ENCODE measurements at regions not wholly inside any gene's neighbourhood (a gene's known extent, or its start where the extent isn't known, plus 50 kb on each side); places are given as distances from the start of the nearest gene placed in this dataset.
A peak's percentile ranks its signal among the peaks of the same experiment; 100 is the strongest.

GRCh38 chr5:117041926-117042595 is 467.4 kb upstream of the SEMA6A start:
- no peak overlapping the region for H3K18ac ChIP-seq (ENCODE audit: insufficient read length, low read depth, low read length)

More at GRCh38 chr5:117041926-117042595, 467.4 kb upstream of the SEMA6A start:
- H3K79me2 ChIP-seq (ENCODE audit: insufficient read depth, low read length) = no peaks in the 10 kb centered on the region
- peaks cover 8% of the 10 kb centered on the region; the same call in 1 of the 2 replicates for H3K4me1 ChIP-seq (ENCODE audit: insufficient read depth, low read length)
- no peaks in the 10 kb centered on the region for H3K27me3 Mint-ChIP-seq (ENCODE audit: low read depth)
- H4K20me1 ChIP-seq (ENCODE audit: control insufficient read depth, insufficient read depth, insufficient read length) = no peaks in the 10 kb centered on the region
- no peak overlapping the region for H2BK20ac ChIP-seq (ENCODE audit: low read depth, low read length, poor library complexity, severe bottlenecking)
- H3K27me3 ChIP-seq (ENCODE audit: insufficient read depth, low read length) = no peaks in the 10 kb centered on the region
- H3K4me1 Mint-ChIP-seq = peaks cover 29 to 38% of the 10 kb centered on the region in 2 experiments
- no peaks in the 10 kb centered on the region for H3K23me2 ChIP-seq (ENCODE audit: insufficient read length, low read depth, low read length, poor library complexity, severe bottlenecking)
- H2AFZ ChIP-seq (ENCODE audit: low read length) = no peak overlapping the region
- H3K4me2 ChIP-seq (ENCODE audit: insufficient read depth, insufficient read length, low read length) = peak overlapping the region; percentile 35
- no peak for TF ChIP-seq CTCF (conservative IDR thresholded peaks at IDR 0.05)
- H3K14ac ChIP-seq (ENCODE audit: insufficient read depth, low read length) = no peak overlapping the region
- H3K79me1 ChIP-seq (ENCODE audit: insufficient read depth, low read depth, low read length, poor library complexity, severe bottlenecking) = no peaks in the 10 kb centered on the region
- H2BK15ac ChIP-seq (ENCODE audit: low read depth, low read length) = no peak overlapping the region
- H4K91ac ChIP-seq (ENCODE audit: insufficient read length, low read depth, low read length) = no peak overlapping the region
- H4K5ac ChIP-seq (ENCODE audit: insufficient read length, low read depth, low read length) = no peak overlapping the region
- H4K8ac ChIP-seq (replicated peaks; ENCODE audit: insufficient read length, low read depth, low read length) = no peak overlapping the region
- no peak overlapping the region for H3K9ac ChIP-seq (ENCODE audit: extremely low read depth, insufficient read length, low read length)
- no peak overlapping the region for H3K4ac ChIP-seq (ENCODE audit: low read depth, low read length)
- no peak overlapping the region for H3K56ac ChIP-seq (ENCODE audit: insufficient read length, low read depth, low read length)
- no peak overlapping the region for H2BK12ac ChIP-seq (ENCODE audit: insufficient read length, low read depth, low read length)
- H3K9me3 Mint-ChIP-seq = peaks cover 0 to under 1% of the 10 kb centered on the region in 2 experiments; a peak in 1 of 5 replicates
- WGBS (ENCODE audit: extremely low coverage, insufficient read length, low lambda C conversion rate) = no CpG with 5 or more reads among the region's 6 CpGs
- no peak overlapping the region for H3T11ph ChIP-seq (ENCODE audit: low read length)
- no peaks in the 10 kb centered on the region for H3K9me3 ChIP-seq (ENCODE audit: control insufficient read depth, low read depth, low read length)
- no peak overlapping the region for H3K23ac ChIP-seq (ENCODE audit: insufficient read length, low read depth, low read length)
- peak overlapping the region; percentile 76 for H3K27ac ChIP-seq (ENCODE audit: insufficient read length, low read depth, low read length)
- H3K27ac Mint-ChIP-seq = peak overlapping the region; percentile 36 to 92 (median 84); a peak in 5 of 7 replicates
- no peak for DNase-seq
- peaks cover 0 to 6% (median 3%) of the 10 kb centered on the region in 3 experiments; a peak in 4 of 7 replicates for H3K36me3 Mint-ChIP-seq (ENCODE audit: insufficient read depth in 1 of 3, low read depth in 3 of 3)
- no peak overlapping the region for H2BK5ac ChIP-seq (ENCODE audit: insufficient read length, low read length)
- H3K4me3 Mint-ChIP-seq = peak overlapping the region; percentile 2 to 18; a peak in 2 of 5 replicates
- H2AK5ac ChIP-seq (ENCODE audit: insufficient read length, low read length) = no peak overlapping the region
- no peak overlapping the region for H2BK120ac ChIP-seq (ENCODE audit: low read depth, low read length, poor library complexity, severe bottlenecking)
